Right lung (tissue), 2 donors: ENCODE measurements at regions not wholly inside any gene's neighbourhood (a gene's known extent, or its start where the extent isn't known, plus 50 kb on each side); places are given as distances from the start of the nearest gene placed in this dataset.

ENCODE experiments used
- DNase-seq, 2 donors: peaks; one replicate each; pipeline ENCODE4 v3.0.0-alpha.2; 2013

DNA sequence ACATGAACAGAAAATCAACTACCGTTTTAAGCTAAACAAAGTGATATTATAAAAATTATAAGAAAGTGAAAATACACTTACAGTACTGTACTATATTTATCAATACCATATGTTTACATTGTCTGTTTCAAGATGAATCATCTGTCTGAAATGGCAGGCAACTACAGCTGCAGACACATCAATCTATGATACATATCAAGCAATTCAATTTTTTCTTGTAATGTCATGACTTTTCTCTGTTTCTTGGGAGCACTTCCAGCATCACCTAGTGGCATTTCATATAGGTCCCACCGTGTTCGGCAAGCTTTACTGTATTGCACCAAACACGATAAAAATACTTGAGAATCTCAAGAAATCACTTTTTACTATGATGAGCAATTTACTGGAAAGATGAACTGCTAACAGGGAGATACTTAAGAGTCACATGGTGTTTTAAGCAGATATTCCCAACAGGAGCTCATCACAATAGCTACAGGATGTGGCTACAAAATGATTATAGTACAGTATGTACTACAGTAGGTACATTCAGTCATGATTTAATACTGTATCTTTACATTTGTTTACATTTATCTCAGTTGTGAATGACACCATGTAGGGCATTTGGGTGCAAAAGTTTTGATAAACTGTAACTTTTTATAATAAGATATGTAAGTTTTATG is 207.4 kb downstream of the ADAM29 start:
- no peak for DNase-seq

DNA sequence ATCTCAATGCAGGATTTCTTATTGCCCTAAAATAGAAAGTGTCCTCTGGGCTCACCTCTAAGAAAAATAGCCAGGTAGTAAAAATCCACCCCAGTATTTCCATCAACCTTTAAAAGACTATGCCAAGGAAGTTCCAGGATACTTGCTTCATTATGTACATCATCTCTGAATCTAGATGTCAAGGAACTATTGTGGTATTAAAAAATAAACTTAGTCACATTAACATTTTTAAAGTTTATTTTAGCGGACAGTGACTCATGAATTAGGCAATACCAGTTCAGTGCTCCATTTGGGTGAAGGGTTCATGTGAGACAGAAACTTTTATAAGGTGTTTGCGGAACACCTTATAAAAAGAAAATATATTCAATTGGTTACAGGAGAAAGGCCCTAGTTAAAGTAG is 209.2 kb downstream of the ADAM29 start:
- DNase-seq = no peak

DNA sequence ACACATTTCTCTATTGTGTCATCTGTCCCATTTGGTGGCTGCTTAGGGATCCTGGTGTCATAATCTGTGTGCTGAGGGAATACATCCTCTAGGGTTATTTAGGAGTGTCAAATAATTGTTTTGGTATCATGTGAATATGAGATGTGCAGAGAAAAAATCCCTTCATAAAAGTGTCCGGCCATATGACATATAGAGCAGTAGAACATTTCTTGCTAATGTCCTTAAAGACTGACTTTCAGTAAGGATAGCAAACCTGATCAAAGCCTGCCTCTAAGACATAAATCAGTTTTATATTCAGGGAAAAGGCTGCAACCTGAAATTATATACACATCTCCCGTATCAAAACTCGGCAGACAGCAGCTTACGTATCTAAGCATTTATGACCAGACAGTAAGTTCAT is 211.6 kb downstream of the ADAM29 start:
- DNase-seq = no peak

DNA sequence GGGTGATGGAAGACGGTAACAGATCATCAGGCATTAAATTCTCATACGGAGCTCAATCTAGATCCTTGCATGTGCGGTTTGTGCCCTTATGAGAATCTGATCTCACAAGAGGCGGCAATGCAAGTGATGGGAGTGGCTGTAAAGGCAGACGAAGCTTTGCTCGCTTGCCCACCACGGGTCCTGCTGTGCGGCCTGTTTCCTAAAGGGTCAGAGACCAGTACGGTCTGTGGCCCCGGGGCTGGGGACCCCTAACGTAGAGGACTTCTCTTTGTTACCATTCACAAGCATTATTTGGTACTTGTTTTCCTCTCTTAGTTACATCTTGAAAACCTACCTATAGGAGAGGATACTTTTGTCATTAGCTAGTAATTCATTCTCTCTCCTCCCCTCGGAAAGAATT is 221.0 kb downstream of the ADAM29 start:
- DNase-seq = no peak

DNA sequence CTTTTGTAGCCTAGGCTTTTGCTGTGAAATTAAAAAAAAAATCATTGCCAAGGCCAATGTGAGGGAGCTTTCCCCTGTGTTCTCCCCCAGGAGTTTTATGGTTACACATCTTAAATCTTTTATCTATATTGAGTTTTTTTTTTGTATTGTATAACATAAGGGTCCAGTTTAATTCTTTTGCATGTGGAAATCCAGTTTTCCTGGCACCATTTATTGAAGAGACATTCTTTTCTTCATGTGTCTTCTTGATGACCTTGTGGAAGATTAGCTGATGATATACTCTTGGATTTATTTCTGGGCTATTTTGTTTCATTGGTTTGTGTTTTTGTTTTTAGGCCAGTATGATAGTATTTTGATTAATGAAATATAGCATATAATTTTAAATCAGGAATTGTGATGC is 225.0 kb downstream of the ADAM29 start:
- no peak for DNase-seq

DNA sequence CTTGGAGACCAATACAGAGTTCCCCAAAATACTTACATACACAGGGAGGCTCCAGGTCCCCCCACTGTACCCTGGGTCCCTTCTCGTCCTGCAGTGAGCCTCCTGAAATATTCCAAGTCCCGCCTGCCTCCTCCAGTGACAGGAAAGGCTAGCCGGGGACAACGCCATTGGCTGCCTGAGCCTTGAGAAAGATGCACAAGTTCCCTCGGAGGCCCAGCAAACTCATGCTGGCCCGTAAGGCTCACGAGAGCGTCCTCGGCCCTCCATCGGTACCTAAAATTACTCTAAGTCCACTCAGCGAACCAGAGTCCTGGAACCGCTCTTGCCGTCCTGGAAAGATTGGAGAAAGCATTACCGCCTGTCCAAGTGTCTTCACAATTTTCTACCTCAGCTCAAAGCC is 228.6 kb downstream of the ADAM29 start:
- no peak for DNase-seq

DNA sequence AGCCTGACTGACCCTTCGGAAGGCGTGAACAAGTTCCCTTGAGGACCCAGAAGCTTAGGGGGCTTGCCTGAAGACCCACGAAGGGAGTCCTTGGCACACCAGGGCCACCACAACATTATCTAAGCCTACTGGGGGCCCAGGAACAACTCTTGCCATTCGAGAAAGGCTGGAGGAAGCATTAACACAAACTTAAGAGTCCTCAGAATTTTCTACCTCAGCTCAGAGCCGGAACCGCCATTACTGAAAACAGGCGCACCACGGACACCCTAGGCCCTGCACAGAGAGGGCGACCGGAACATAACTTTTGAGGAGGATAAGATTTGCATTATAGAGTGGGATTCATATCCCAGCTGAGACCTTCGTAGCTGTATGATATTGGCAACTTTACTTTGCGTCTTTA is 229.1 kb downstream of the ADAM29 start:
- no peak for DNase-seq

DNA sequence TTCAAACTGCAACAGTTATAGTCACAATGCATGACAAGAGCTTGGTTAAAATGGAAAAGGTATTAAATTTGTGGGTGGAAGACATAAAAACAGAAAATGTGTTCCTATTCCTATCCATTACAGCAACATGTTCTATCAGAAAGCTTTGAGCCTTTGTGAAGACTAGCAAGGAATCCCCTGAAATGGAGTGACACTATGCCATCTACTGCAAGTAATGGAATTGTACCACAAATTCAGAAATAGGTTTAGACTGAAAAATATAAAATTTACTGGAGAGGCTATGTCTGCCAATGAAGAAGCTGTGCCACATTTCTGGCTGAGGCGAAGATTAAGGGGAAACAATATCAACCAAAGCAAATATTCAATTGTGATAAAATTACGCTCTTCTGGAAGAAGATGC is 247.9 kb downstream of the ADAM29 start:
- no peak for DNase-seq

DNA sequence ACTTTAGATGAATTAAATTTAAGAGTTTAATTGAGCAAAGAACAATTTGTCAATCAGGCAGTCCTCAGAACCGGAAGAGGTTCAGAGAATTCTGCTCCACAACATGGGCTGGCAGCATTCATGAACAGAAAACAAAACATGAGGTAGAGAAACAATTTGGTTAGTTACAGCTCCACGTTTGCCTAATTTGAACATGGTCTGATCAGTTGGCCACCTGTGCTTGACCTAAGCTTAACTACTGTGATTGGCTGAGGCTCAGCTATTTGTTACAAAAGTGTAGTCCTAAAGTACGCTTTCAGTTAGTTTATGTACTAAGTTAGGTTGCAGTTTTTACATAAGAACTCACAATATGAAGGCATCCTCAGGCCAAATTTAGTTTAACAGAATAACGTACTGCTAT is 258.6 kb downstream of the ADAM29 start:
- no peak for DNase-seq

DNA sequence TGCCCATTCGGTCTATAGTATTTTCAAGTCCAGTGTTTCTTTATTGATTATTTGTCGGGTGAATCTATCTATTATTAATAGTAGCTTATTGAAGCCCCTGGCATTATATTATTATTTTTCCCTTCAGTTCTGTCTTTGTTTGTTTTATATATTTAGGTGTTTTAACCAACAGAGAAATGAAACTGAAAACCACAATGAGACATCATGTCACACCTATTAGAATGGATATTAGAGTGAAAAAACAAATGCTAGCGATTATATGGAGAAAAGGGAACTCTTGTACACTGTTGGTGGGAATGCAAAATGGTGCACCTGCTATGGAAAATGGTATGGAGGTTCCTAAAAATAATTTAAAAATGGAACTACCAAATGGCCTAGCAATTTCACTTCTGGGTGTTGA is 272.5 kb downstream of the ADAM29 start:
- DNase-seq = no peak

DNA sequence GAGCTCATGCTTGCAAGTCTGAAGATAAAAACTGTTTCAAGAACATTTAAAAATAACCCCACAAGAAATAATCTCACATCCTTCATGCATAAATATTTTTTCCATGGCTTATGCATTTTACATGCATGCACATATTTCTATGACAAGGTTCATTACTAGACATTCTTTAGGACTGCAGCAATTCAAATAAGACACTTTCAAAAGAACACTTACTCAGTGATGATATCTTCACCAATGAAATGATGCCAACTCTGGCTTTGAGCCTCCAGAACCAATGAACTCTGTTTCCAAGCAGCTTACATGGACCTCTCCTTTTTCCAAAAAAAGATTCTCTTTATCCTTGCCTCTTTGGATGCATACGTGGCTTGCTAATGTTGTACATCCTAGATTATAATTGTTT is 279.9 kb downstream of the ADAM29 start:
- no peak for DNase-seq

DNA sequence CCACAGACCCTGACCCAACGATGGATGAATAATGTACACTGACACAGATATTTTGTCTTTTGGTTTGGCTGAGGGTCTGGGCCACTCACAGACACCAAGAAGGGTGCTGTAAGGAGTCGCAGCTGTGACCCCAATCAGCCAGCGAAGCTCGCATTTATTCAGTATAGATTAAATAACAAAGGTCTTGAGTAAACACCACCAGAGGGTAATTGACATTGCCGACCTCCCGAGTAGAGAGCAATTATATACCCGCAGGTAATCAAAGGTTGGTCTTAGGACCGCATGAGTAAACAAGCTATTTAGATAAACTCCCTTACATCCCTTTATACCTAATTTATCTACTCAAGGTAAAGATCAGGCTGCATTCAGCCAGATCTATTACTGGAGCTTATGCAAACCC is 297.1 kb downstream of the ADAM29 start:
- DNase-seq = no peak

DNA sequence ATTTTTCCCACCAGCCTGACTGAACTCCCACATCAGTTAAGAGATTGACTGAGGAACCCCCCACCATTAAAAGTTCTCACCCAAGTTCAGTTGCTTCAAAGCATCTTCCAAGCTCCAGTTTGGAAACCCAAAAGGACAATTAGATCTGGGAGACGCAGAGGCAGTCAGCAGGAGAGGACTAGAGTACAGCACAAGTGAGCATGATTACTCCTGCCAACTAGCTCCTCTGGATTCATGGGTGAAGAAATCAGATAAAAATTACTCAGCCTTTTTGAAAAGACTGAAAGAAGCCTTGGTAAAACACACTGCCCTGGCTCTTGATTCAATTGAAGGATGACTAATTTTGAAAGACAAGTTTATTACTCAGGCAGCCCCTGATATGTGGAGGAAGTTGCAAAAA is 297.5 kb downstream of the ADAM29 start:
- no peak for DNase-seq

DNA sequence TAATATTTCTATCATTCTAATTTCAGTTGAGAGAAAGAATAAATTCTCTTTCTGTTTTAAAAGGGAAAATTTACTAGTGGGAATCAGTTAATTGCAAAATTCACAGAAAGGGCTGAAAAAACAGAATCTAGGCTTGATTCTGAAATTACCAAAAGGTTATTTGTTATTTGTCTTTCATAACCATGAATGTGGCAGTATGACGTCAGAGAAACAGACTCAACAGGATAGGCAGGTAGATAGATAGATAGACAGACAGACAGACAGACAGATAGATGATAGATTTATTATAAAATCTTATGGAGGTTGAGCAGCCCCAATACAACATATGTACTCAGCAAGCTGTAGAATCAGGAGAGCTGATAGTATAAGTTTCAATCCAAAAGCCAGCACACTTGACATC is 311.0 kb downstream of the ADAM29 start:
- no peak for DNase-seq

DNA sequence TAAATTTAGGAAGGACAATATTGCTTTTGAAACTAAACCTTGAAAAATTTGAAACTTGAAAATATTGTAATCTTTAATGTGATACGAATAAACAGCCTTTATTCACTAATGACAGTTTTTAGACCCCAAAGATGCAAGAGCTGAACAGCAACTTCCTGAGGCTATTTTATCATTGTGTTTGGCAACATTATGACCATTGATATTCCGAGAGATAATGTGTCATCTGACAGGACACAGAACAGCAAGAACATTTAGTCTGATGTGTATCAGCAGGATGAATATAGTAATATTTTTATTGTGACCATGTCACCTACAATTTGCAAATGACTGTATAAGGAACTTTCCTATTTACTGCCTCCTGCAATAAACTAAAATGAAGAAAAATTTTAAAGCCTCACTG is 316.0 kb downstream of the ADAM29 start:
- no peak for DNase-seq

DNA sequence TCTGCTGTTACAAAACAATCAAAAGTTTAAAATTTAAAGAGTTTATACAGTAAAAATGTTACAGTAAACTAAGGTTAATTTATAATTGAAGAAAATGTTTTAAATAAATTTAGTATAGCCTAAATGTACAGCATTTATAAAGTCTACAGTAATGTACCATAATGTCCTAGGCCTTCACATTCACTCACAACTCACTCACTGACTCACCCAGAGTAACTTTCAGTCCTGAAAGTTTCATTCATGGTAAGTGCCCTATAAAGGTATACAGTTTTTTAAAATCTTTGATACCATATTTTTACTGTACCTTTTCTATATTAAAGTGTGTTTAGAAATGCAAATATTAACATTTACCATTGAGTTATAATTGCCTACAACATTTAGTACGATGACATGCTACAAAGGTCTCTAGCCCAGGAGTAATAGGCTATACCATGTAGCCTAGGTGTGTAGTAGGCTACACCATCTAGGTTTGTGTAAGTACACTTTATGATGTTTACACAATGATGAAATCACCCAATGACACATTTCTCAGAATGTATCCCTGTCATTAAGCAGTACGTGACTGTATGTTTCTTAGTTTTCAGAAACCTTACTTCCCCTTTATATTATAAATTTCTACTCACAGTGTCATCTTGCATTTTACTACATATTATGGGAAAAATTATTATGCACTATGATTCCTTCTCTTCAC is 320.8 kb downstream of the ADAM29 start:
- no peak for DNase-seq

DNA sequence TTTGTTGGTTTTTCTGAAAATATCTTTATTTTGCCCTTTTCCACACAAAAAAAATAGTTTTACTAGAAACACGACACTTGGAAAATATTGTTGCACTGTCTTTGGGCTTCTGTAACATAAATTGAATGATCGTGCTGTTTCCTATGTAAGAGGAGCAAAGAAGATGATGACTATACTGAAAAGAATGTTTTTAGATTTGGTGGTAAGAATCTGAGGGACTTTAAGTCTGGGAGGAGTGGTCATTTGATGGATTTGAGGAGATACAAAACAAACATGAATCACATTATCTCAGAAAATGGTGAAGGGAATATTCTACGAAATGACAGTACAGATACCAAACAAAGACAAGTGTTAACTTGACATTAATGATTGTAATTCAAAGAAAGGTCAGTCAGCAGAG is 328.8 kb downstream of the ADAM29 start:
- DNase-seq = no peak

DNA sequence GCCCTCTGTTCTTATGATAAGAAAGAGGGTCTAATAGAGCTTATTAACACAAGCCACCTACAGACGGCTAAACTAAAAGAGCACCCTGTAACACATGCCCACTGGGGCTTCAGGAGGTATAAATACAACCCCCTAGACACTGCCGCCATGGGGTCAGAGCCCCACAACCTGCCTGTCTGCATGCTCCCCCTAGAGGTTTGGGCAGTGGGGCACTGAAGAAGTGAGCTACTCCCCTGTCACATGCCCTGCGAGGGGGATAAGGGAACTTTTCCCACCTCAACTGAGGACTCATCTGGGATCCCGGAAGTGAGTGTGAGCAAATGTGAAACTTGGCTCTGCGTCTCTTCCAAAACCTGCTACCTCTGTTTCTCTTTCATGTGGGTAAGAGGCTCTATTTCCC is 334.5 kb downstream of the ADAM29 start:
- no peak for DNase-seq

DNA sequence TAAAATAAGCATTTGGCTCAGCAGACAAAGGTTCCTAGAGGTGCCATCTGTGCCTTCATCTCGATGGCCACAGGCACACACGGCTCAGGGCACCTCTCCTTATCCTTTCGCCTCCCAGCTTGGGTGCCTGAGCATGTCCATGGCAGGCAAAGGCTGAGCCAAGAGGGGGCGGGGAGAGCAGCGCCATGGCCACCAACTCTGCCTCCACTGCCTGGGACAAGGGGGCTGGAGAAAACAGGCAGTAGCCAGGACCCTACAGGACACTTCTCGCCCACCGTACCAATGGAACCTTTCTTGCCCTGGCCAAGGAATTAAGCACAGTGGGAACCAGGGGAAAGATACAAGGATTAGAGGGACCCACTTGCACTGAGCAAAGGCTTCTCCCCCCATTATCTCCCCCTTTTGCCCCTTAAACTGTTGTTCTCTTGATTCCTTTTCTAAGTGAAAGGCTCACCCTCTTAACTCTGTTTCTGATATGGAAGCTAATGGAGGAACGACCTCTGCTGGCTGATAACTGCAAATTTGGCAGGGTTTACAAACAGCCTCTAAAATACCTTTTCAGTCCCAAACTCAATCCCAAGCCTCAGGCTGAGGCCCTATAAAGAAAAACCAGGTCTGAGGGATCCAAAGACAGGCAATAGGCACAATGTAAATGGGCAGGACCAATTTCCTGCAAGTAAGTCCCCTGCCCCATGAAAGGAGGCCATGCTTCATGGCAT is 335.2 kb downstream of the ADAM29 start:
- DNase-seq = no peak

DNA sequence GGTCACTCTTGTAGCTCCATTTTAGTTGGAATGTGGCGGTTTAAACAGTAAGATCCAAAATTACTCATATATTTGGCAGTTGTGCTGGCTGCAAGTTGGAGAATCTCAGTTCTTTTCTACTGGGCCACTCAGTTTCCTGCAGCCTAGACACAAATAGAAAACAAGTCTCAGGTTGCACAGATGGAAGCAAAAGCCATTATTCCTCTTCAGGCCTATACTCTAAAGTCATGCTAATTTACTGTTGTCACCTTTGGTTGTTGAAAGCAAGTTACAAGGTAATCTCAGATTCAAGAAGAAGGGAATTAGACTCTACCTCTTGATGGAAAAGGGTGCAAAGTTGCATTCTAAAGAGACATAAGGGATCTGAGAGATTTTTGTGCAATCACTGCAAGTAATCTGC is 345.4 kb downstream of the ADAM29 start:
- DNase-seq = no peak

DNA sequence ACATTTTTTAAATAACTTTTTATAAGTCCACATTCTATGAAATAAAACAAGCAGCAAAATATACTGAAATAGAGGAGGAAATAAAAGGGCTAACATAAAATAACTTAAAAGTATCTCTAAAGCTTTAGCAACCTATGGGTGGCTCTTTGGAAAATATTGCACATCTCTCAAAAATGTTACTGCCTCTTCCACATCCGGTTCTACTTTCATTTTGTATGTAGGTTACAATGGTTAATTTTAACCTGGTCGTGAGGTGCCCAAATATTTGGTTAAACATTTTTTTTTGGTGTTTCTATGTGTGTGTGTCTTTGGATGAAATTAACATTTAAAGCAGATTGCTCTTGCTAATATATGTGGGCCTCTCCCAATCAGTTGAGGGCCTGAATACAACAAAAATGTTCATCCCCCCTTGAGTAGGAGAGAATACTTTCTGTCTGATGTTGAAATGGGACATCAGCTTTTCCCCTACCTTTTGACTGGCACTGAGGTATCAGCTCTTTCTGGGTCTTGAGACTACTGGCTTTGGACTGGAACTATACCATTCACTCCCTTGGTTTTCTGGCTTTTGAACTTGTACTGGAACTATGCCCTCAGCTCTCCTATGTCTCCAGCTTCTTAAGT is 353.0 kb downstream of the ADAM29 start:
- DNase-seq = no peak

DNA sequence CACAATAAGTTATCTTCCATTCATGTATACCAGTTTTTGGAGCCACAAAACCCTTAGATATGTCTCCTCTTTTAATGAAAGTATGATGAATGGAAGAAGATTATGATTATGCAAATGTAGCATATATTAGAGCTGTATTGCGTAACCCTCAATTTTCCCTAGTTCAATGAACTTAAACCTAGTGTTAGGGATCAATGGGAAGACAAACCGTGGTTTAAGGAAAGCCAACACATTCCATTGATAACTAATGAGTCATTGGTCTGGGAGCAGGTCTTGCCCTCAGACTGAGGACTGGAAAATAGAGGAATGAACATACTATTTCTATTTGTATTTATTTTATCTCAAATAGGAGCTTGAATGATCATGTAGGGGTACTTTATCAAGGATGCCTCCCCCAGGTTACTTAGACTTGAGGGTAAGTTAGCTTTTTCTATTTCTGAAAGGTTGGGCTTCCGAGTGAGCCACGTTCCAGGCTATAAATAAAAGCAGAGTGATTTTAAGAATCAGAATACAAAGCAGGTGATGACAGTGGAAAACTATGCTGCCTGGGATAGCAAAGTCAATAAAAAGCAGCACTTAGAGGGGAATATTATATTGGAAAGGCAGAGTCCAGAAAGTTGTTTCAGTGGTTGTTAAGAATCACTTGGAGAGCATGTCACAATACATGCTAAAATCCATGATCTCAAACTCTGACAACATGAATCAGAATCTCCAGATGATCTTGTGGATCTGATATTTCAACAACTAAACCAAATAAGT is 356.0 kb downstream of the ADAM29 start:
- DNase-seq = no peak
